ENCODE measurements at regions not wholly inside any gene's neighbourhood (a gene's known extent, or its start where the extent isn't known, plus 50 kb on each side); places are given as distances from the start of the nearest gene placed in this dataset.

DNA sequence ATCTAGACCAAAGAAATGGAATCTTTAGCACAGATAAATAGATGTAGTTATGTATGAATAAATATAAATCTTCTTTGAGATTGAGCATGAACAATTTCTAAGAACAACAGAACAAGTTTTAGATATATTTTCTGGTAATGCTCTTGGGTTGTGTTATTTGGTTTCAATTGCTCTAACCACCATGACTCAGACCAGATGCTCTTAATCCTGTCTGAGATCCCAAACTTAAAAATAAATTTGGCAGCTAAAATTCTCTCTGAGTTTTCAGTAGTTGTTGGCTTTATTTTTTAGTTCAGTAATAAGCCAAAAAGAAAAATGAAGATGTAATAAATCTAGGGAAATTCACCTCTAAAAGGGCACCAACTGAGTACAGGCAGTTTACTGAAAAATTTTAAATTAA, 1693.4 kb downstream of the NCAM2 start:
- no peak for TF ChIP-seq POLR2A (IDR thresholded peaks at IDR 0.05)
- TF ChIP-seq, protein P1, sequence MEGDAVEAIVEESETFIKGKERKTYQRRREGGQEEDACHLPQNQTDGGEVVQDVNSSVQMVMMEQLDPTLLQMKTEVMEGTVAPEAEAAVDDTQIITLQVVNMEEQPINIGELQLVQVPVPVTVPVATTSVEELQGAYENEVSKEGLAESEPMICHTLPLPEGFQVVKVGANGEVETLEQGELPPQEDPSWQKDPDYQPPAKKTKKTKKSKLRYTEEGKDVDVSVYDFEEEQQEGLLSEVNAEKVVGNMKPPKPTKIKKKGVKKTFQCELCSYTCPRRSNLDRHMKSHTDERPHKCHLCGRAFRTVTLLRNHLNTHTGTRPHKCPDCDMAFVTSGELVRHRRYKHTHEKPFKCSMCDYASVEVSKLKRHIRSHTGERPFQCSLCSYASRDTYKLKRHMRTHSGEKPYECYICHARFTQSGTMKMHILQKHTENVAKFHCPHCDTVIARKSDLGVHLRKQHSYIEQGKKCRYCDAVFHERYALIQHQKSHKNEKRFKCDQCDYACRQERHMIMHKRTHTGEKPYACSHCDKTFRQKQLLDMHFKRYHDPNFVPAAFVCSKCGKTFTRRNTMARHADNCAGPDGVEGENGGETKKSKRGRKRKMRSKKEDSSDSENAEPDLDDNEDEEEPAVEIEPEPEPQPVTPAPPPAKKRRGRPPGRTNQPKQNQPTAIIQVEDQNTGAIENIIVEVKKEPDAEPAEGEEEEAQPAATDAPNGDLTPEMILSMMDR (IDR thresholded peaks at IDR 0.05), result no peak

All from right lobe of liver (tissue), 4 donors.